Memory B cell (primary cell): ENCODE measurements at regions not wholly inside any gene's neighbourhood (a gene's known extent, or its start where the extent isn't known, plus 50 kb on each side); places are given as distances from the start of the nearest gene placed in this dataset.
"Not testable (repeated sequence)": the region's sequence is repeated elsewhere in the genome, so short reads cannot be mapped to it uniquely, and the experiment has no call there.

Source experiments
- ATAC-seq: fragments of 150-1000 bp; cut with Tn5 transposase; 2 replicates; pipeline ENCODE4 v1.10.0; 2021; ENCODE audit warnings: low read depth, mild to moderate bottlenecking, moderate library complexity
- DNase-seq, 2 donors: peaks; one replicate each; pipeline ENCODE4 v3.0.0; 2022; ENCODE audit warnings: low spot score in 2 of 2
- H3K27ac Mint-ChIP-seq: one replicate; pipeline ENCODE4 v1.8.0; 2022; ENCODE audit warnings: mild to moderate bottlenecking, moderate library complexity, mixed read lengths
- H3K27me3 Mint-ChIP-seq: one replicate; pipeline ENCODE4 v1.8.0; 2022; ENCODE audit warnings: mixed read lengths
- H3K36me3 Mint-ChIP-seq: one replicate; pipeline ENCODE4 v1.8.0; 2022; ENCODE audit warnings: mild to moderate bottlenecking, mixed read lengths
- H3K4me1 Mint-ChIP-seq: one replicate; pipeline ENCODE4 v1.8.0; 2022; ENCODE audit warnings: mixed read lengths
- H3K4me3 Mint-ChIP-seq: one replicate; pipeline ENCODE4 v1.8.0; 2022; ENCODE audit warnings: mild to moderate bottlenecking, moderate library complexity, mixed read lengths
- H3K9me3 Mint-ChIP-seq: one replicate; pipeline ENCODE4 v1.8.0; 2022; ENCODE audit warnings: mixed read lengths

GRCh38 chr2:54048117-54048785 lies 67.2 kb upstream of the ACYP2 start:
- Mint-ChIP-seq H3K27me3 (no peaks in the 10 kb centered on the region), H3K4me1 (peaks cover 6% of the 10 kb centered on the region), H3K4me3 (no peak overlapping the region), H3K27ac (no peak overlapping the region), H3K9me3 (peaks cover 7% of the 10 kb centered on the region), H3K36me3 (peaks cover 18% of the 10 kb centered on the region)
- ATAC-seq (peak; percentile 31), DNase-seq (no peak)

GRCh38 chr2:54047658-54048057 lies 67.8 kb upstream of the ACYP2 start:
- no peak overlapping the region for H3K27ac Mint-ChIP-seq
- no peak for ATAC-seq
- H3K4me1 Mint-ChIP-seq: peaks cover 6% of the 10 kb centered on the region
- no peak for DNase-seq
- H3K9me3 Mint-ChIP-seq: peaks cover 7% of the 10 kb centered on the region
- H3K27me3 Mint-ChIP-seq: no peaks in the 10 kb centered on the region
- H3K36me3 Mint-ChIP-seq: peaks cover 14% of the 10 kb centered on the region
- H3K4me3 Mint-ChIP-seq: no peak overlapping the region

GRCh38 chr2:54047091-54047490 lies 68.3 kb upstream of the ACYP2 start:
- DNase-seq: no peak
- peaks cover 13% of the 10 kb centered on the region for H3K36me3 Mint-ChIP-seq
- no peak overlapping the region for H3K27ac Mint-ChIP-seq
- no peak overlapping the region for H3K4me3 Mint-ChIP-seq
- no peaks in the 10 kb centered on the region for H3K27me3 Mint-ChIP-seq
- ATAC-seq: no peak
- peaks cover 5% of the 10 kb centered on the region for H3K9me3 Mint-ChIP-seq
- peaks cover 6% of the 10 kb centered on the region for H3K4me1 Mint-ChIP-seq

GRCh38 chr2:54042897-54043620 lies 72.3 kb upstream of the PSME4 start:
- H3K4me3 Mint-ChIP-seq: no peak overlapping the region
- peaks cover under 1% of the 10 kb centered on the region for H3K4me1 Mint-ChIP-seq
- no peaks in the 10 kb centered on the region for H3K27me3 Mint-ChIP-seq
- DNase-seq (no peak), ATAC-seq (no peak)
- peaks cover 4% of the 10 kb centered on the region for H3K9me3 Mint-ChIP-seq
- no peak overlapping the region for H3K27ac Mint-ChIP-seq
- H3K36me3 Mint-ChIP-seq: peaks cover 8% of the 10 kb centered on the region

GRCh38 chr2:54042341-54042740 lies 71.5 kb upstream of the PSME4 start:
- Mint-ChIP-seq H3K4me1 (no peaks in the 10 kb centered on the region), H3K9me3 (peaks cover 4% of the 10 kb centered on the region), H3K4me3 (no peak overlapping the region), H3K27ac (no peak overlapping the region), H3K27me3 (no peaks in the 10 kb centered on the region), H3K36me3 (peaks cover 8% of the 10 kb centered on the region)
- ATAC-seq: no peak
- no peak for DNase-seq

- peaks cover 4% of the 10 kb centered on the region for H3K9me3 Mint-ChIP-seq
- no peaks in the 10 kb centered on the region for H3K4me1 Mint-ChIP-seq
- H3K4me3 Mint-ChIP-seq: no peak overlapping the region
- H3K27me3 Mint-ChIP-seq: no peaks in the 10 kb centered on the region
- no peak overlapping the region for H3K27ac Mint-ChIP-seq
- DNase-seq (no peak), ATAC-seq (no peak)
- H3K36me3 Mint-ChIP-seq: peaks cover 8% of the 10 kb centered on the region
These were observed 70.3 kb upstream of the PSME4 start for GRCh38 chr2:54041135-54041534.

- Mint-ChIP-seq H3K4me3 (no peak overlapping the region), H3K4me1 (no peaks in the 10 kb centered on the region), H3K27me3 (no peaks in the 10 kb centered on the region), H3K36me3 (peaks cover 8% of the 10 kb centered on the region), H3K27ac (no peak overlapping the region), H3K9me3 (peaks cover 4% of the 10 kb centered on the region)
- no peak for DNase-seq
- no peak for ATAC-seq
These were observed 69.9 kb upstream of the PSME4 start for GRCh38 chr2:54040685-54041084.

GRCh38 chr2:54040250-54040649 lies 69.5 kb upstream of the PSME4 start:
- Mint-ChIP-seq H3K9me3 (peaks cover 2% of the 10 kb centered on the region), H3K27ac (no peak overlapping the region), H3K27me3 (no peaks in the 10 kb centered on the region), H3K4me3 (no peak overlapping the region), H3K36me3 (peaks cover 6% of the 10 kb centered on the region), H3K4me1 (no peaks in the 10 kb centered on the region)
- ATAC-seq (no peak), DNase-seq (no peak)

GRCh38 chr2:54038835-54039234 lies 68.0 kb upstream of the PSME4 start:
- H3K9me3 Mint-ChIP-seq: no peaks in the 10 kb centered on the region

GRCh38 chr2:54031288-54031687 lies 60.5 kb upstream of the PSME4 start:
- not testable (repeated sequence) for H3K9me3 Mint-ChIP-seq, H3K27me3 Mint-ChIP-seq, H3K4me1 Mint-ChIP-seq, H3K27ac Mint-ChIP-seq, ATAC-seq, H3K4me3 Mint-ChIP-seq, H3K36me3 Mint-ChIP-seq, DNase-seq

More at GRCh38 chr2:54038835-54039234, 68.0 kb upstream of the PSME4 start:
- no peak for DNase-seq
- Mint-ChIP-seq H3K4me1 (no peaks in the 10 kb centered on the region), H3K4me3 (no peak overlapping the region), H3K36me3 (peaks cover 3% of the 10 kb centered on the region), H3K27ac (no peak overlapping the region), H3K27me3 (no peaks in the 10 kb centered on the region)
- ATAC-seq: no peak

- peaks cover 5% of the 10 kb centered on the region for H3K4me1 Mint-ChIP-seq
- peaks cover 7% of the 10 kb centered on the region for H3K36me3 Mint-ChIP-seq
- H3K9me3 Mint-ChIP-seq: no peaks in the 10 kb centered on the region
- DNase-seq (no peak), ATAC-seq (no peak)
- no peak overlapping the region for H3K27ac Mint-ChIP-seq
- H3K27me3 Mint-ChIP-seq: no peaks in the 10 kb centered on the region
- no peak overlapping the region for H3K4me3 Mint-ChIP-seq
These were observed 60.0 kb upstream of the PSME4 start for GRCh38 chr2:54030806-54031205.

GRCh38 chr2:54030396-54030741 lies 59.6 kb upstream of the PSME4 start:
- Mint-ChIP-seq H3K9me3 (no peaks in the 10 kb centered on the region), H3K27me3 (no peaks in the 10 kb centered on the region), H3K4me1 (peaks cover 5% of the 10 kb centered on the region), H3K4me3 (no peak overlapping the region), H3K27ac (no peak overlapping the region), H3K36me3 (peaks cover 7% of the 10 kb centered on the region)
- ATAC-seq: no peak
- DNase-seq: no peak

- H3K9me3 Mint-ChIP-seq: no peaks in the 10 kb centered on the region
- ATAC-seq (no peak), DNase-seq (no peak)
- H3K27ac Mint-ChIP-seq: no peak overlapping the region
- no peaks in the 10 kb centered on the region for H3K27me3 Mint-ChIP-seq
- no peak overlapping the region for H3K4me3 Mint-ChIP-seq
- peaks cover 9% of the 10 kb centered on the region for H3K36me3 Mint-ChIP-seq
- H3K4me1 Mint-ChIP-seq: peaks cover 5% of the 10 kb centered on the region
These were observed 59.1 kb upstream of the PSME4 start for GRCh38 chr2:54029721-54030395.

- ATAC-seq, H3K9me3 Mint-ChIP-seq, H3K27ac Mint-ChIP-seq, H3K4me3 Mint-ChIP-seq, DNase-seq, H3K27me3 Mint-ChIP-seq, H3K4me1 Mint-ChIP-seq: not testable (repeated sequence)
- peaks cover 26% of the 10 kb centered on the region for H3K36me3 Mint-ChIP-seq
These were observed 54.8 kb upstream of the PSME4 start for GRCh38 chr2:54025463-54026075.
